ENCODE measurements at regions not wholly inside any gene's neighbourhood (a gene's known extent, or its start where the extent isn't known, plus 50 kb on each side); places are given as distances from the start of the nearest gene placed in this dataset.

GRCh38 chr9:109875495-109876129 lies 95.6 kb downstream of the PALM2AKAP2 start:
- no peak for TF ChIP-seq CTCF (IDR thresholded peaks at IDR 0.05; ENCODE audit: poor library complexity)
- TF ChIP-seq EZH2 (IDR thresholded peaks at IDR 0.05; ENCODE audit: borderline replicate concordance), result no peak
- TF ChIP-seq EZH2phosphoT487 (IDR thresholded peaks at IDR 0.05; ENCODE audit: low read depth, severe bottlenecking, unreplicated experiment), result no peak

All from hepatocyte (in vitro differentiated cells).